H9 (cell line): ENCODE measurements at regions not wholly inside any gene's neighbourhood (a gene's known extent, or its start where the extent isn't known, plus 50 kb on each side); places are given as distances from the start of the nearest gene placed in this dataset.
"Not testable (repeated sequence)": the region's sequence is repeated elsewhere in the genome, so short reads cannot be mapped to it uniquely, and the experiment has no call there.

ENCODE experiments used
- DNase-seq: peaks from one replicate; pipeline ENCODE4 v3.0.0-alpha.2; 2017
- H2AFZ ChIP-seq: one replicate; pipeline ENCODE4 v1.6.1; 2013; ENCODE audit warnings: mild to moderate bottlenecking, low read length, control low read depth, moderate library complexity
- H2AK5ac ChIP-seq: 2 replicates; pipeline ENCODE4 v1.6.1; 2013; ENCODE audit warnings: low read length, control low read depth, mixed read lengths; ENCODE audit not compliant: insufficient read length
- H2BK120ac ChIP-seq: one replicate; pipeline ENCODE4 v1.6.1; 2013; ENCODE audit warnings: low read depth, mild to moderate bottlenecking, low read length, control low read depth, inconsistent platforms; ENCODE audit not compliant: poor library complexity, severe bottlenecking
- H2BK12ac ChIP-seq: 2 replicates; pipeline ENCODE4 v1.6.1; 2013; ENCODE audit warnings: low read length, control low read depth, mixed read lengths, low read depth; ENCODE audit not compliant: insufficient read length
- H2BK15ac ChIP-seq: 2 replicates; pipeline ENCODE4 v1.6.1; 2013; ENCODE audit warnings: low read depth, low read length, control low read depth
- H2BK20ac ChIP-seq: one replicate; pipeline ENCODE4 v1.6.1; 2013; ENCODE audit warnings: low read depth, mild to moderate bottlenecking, low read length, control low read depth, inconsistent platforms; ENCODE audit not compliant: poor library complexity, severe bottlenecking
- H2BK5ac ChIP-seq: 2 replicates; pipeline ENCODE4 v1.6.1; 2013; ENCODE audit warnings: low read length, control low read depth, mixed read lengths; ENCODE audit not compliant: insufficient read length
- H3K14ac ChIP-seq: 2 replicates; pipeline ENCODE4 v1.6.1; 2013; ENCODE audit warnings: low read length, control low read depth; ENCODE audit not compliant: insufficient read depth
- H3K18ac ChIP-seq: 2 replicates; pipeline ENCODE4 v1.6.1; 2013; ENCODE audit warnings: low read depth, mild to moderate bottlenecking, mixed read lengths, low read length, control low read depth; ENCODE audit not compliant: insufficient read length
- H3K23ac ChIP-seq: 2 replicates; pipeline ENCODE4 v1.6.1; 2013; ENCODE audit warnings: low read length, control low read depth, mixed read lengths, low read depth; ENCODE audit not compliant: insufficient read length
- H3K23me2 ChIP-seq: 2 replicates; pipeline ENCODE4 v1.6.1; 2013; ENCODE audit warnings: low read depth, mild to moderate bottlenecking, mixed read lengths, low read length, control low read depth; ENCODE audit not compliant: insufficient read length, poor library complexity, severe bottlenecking
- H3K27ac ChIP-seq: 2 replicates; pipeline ENCODE4 v1.5.1; 2013; ENCODE audit warnings: low read length, control low read depth, mixed read lengths, low read depth; ENCODE audit not compliant: insufficient read length
- H3K27me3 ChIP-seq: 2 replicates; pipeline ENCODE4 v1.6.1; 2013; ENCODE audit warnings: low read length, control low read depth, inconsistent platforms; ENCODE audit not compliant: insufficient read depth
- H3K4ac ChIP-seq: 2 replicates; pipeline ENCODE4 v1.6.1; 2013; ENCODE audit warnings: low read depth, mild to moderate bottlenecking, control low read depth, inconsistent platforms, low read length, moderate library complexity
- H3K4me1 ChIP-seq: 2 replicates; pipeline ENCODE4 v1.6.1; 2013; ENCODE audit warnings: low read length, control low read depth, inconsistent platforms; ENCODE audit not compliant: insufficient read depth
- H3K4me2 ChIP-seq: 2 replicates; pipeline ENCODE4 v1.6.1; 2013; ENCODE audit warnings: low read length, control low read depth, mixed read lengths; ENCODE audit not compliant: insufficient read length, insufficient read depth
- H3K56ac ChIP-seq: 2 replicates; pipeline ENCODE4 v1.6.1; 2013; ENCODE audit warnings: low read depth, mild to moderate bottlenecking, mixed read lengths, low read length, control low read depth; ENCODE audit not compliant: insufficient read length
- H3K79me1 ChIP-seq: 2 replicates; pipeline ENCODE4 v1.6.1; 2013; ENCODE audit warnings: low read depth, mild to moderate bottlenecking, moderate library complexity, low read length, control low read depth, inconsistent platforms; ENCODE audit not compliant: insufficient read depth, poor library complexity, severe bottlenecking
- H3K79me2 ChIP-seq: 2 replicates; pipeline ENCODE4 v1.6.1; 2013; ENCODE audit warnings: low read length, control low read depth, inconsistent platforms; ENCODE audit not compliant: insufficient read depth
- H3K9ac ChIP-seq: 2 replicates; pipeline ENCODE4 v1.6.1; 2013; ENCODE audit warnings: low read length, control low read depth, mixed read lengths; ENCODE audit not compliant: insufficient read length; ENCODE audit errors: extremely low read depth
- H3K9me3 ChIP-seq: one replicate; pipeline ENCODE4 v1.6.1; 2013; ENCODE audit warnings: low read depth, low read length, inconsistent platforms; ENCODE audit not compliant: control insufficient read depth
- H3T11ph ChIP-seq: one replicate; pipeline ENCODE4 v1.6.1; 2013; ENCODE audit warnings: mild to moderate bottlenecking, low read length, control low read depth, inconsistent platforms
- H4K20me1 ChIP-seq: one replicate; pipeline ENCODE4 v1.6.1; 2013; ENCODE audit not compliant: control insufficient read depth, insufficient read length, insufficient read depth
- H4K5ac ChIP-seq: 2 replicates; pipeline ENCODE4 v1.6.1; 2013; ENCODE audit warnings: low read depth, mild to moderate bottlenecking, mixed read lengths, low read length, control low read depth; ENCODE audit not compliant: insufficient read length
- H4K8ac ChIP-seq: replicated peaks from 2 replicates; pipeline ENCODE4 v1.6.1; 2013; ENCODE audit warnings: low read length, control low read depth, mixed read lengths, low read depth; ENCODE audit not compliant: insufficient read length
- H4K91ac ChIP-seq: 2 replicates; pipeline ENCODE4 v1.6.1; 2013; ENCODE audit warnings: low read depth, mild to moderate bottlenecking, moderate library complexity, mixed read lengths, low read length, control low read depth; ENCODE audit not compliant: insufficient read length
- H3K27ac Mint-ChIP-seq, 3 experiments: 2 replicates in 2 of 3; 3 replicates in 1 of 3; pipeline ENCODE4 v1.8.0; 2020 to 2021; ENCODE audit warnings: mixed read lengths in 3 of 3, mild to moderate bottlenecking in 1 of 3, moderate library complexity in 1 of 3
- H3K27me3 Mint-ChIP-seq: 2 replicates; pipeline ENCODE4 v1.8.0; 2021; ENCODE audit warnings: low read depth, mild to moderate bottlenecking, moderate library complexity, mixed read lengths
- H3K36me3 Mint-ChIP-seq, 3 experiments: 2 replicates in 2 of 3; 3 replicates in 1 of 3; pipeline ENCODE4 v1.8.0; 2020 to 2021; ENCODE audit warnings: low read depth in 3 of 3, mixed read lengths in 3 of 3; ENCODE audit not compliant: insufficient read depth in 1 of 3
- H3K4me1 Mint-ChIP-seq, 2 experiments: 2 replicates each; pipeline ENCODE4 v1.8.0; 2020; ENCODE audit warnings: mixed read lengths in 2 of 2
- H3K4me3 Mint-ChIP-seq, 2 experiments: 2 replicates in 1 of 2; 3 replicates in 1 of 2; pipeline ENCODE4 v1.8.0; 2020 to 2021; ENCODE audit warnings: mild to moderate bottlenecking in 2 of 2, mixed read lengths in 2 of 2, moderate library complexity in 1 of 2
- H3K9me3 Mint-ChIP-seq, 2 experiments: 2 replicates in 1 of 2; 3 replicates in 1 of 2; pipeline ENCODE4 v1.8.0; 2020; ENCODE audit warnings: mild to moderate bottlenecking in 2 of 2, mixed read lengths in 2 of 2, moderate library complexity in 1 of 2
- CTCF ChIP-seq: fragments of 200-600 bp; sonication (generic); conservative IDR thresholded peaks from 3 replicates; pipeline ENCODE4 v1.8.0; 2021; ENCODE audit warnings: antibody characterized with exemption, mild to moderate bottlenecking
- WGBS: extraction: QIAGEN DNeasy Blood & Tissue Kit; methylation state at CpG from one replicate; pipeline ENCODE4 v1.1.7; 2013; ENCODE audit warnings: missing lambda C conversion rate, low lambda C conversion rate, mixed read lengths; ENCODE audit not compliant: insufficient read length; ENCODE audit errors: extremely low coverage; 5-methylcytosine and 5-hydroxymethylcytosine counted together

DNA sequence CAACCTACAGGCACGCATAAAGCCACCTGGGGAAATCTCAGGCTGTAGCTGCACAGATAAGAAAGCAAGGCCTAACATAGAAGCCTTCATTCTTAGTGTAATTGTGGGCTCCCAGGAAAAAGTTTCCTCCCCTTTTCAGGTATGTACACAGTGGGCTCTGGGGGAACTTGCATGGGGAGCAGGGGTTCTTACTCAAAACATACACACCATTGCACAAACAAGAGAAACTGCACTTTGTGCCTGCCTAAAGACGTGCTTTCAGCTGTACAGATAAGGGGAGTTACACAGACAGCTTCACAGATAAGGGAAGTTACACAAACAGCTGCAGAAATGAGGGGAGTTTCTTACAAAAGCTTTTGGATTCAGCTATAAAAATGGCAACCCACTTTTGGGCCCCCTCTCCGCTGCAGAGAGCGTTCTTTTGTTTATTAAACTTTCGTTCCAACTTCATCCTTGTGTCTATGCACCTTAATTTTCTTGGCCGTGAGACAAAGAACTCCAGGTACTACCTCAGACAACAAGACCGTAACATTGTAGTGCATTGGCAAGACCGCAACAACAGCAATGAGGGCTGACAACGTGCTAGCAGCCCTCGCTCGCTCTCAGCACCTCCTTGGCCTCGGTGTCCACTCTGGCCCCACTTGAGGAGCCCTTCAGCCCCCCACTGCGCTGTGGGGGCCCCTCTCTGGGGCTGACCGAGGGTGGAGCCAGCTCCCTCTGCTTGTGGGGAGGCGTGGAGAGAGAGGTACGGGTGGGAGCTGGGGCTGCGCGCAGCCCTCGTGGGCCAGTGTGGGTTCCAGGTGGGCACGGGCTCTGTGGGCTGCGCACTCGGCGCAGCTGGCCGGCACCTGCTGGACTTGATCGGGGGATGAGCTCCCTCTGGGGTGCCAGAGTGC lies 317.5 kb downstream of the RAPGEF2 start:
- WGBS: no CpG with 5 or more reads among the region's 25 CpGs
- Histone ChIP-seq H3K14ac (no peak overlapping the region), H3K4me1 (no peaks in the 10 kb centered on the region; the same call in 1 of the 2 replicates), H3K27ac (no peak overlapping the region), H3K27me3 (no peaks in the 10 kb centered on the region), H2BK20ac (no peak overlapping the region), H3K9me3 (peaks cover 13% of the 10 kb centered on the region), H2AK5ac (no peak overlapping the region), H4K20me1 (no peaks in the 10 kb centered on the region), H2BK12ac (no peak overlapping the region), H2BK120ac (no peak overlapping the region), H4K91ac (no peak overlapping the region), H3T11ph (no peak overlapping the region), H2BK15ac (no peak overlapping the region), H3K9ac (no peak overlapping the region), H3K23ac (no peak overlapping the region), H3K79me2 (no peaks in the 10 kb centered on the region), H4K8ac (no peak overlapping the region), H3K4me2 (no peak overlapping the region), H2AFZ (no peak overlapping the region), H2BK5ac (no peak overlapping the region), H3K4ac (no peak overlapping the region), H3K56ac (no peak overlapping the region), H4K5ac (no peak overlapping the region), H3K18ac (no peak overlapping the region), H3K79me1 (no peaks in the 10 kb centered on the region), H3K23me2 (no peaks in the 10 kb centered on the region)
- Mint-ChIP-seq H3K9me3 (peaks cover 19 to 25% of the 10 kb centered on the region in 2 experiments), H3K27me3 (no peaks in the 10 kb centered on the region; the same call in none of the 2 replicates), H3K4me3 (no peak overlapping the region), H3K27ac (no peak overlapping the region), H3K36me3 (peaks cover 2 to 23% (median 4%) of the 10 kb centered on the region in 3 experiments; a peak in 6 of 7 replicates), H3K4me1 (no peaks in the 10 kb centered on the region)
- no peak for TF ChIP-seq CTCF
- DNase-seq: no peak

GRCh38 chr4:159421058-159421419 lies 318.2 kb downstream of the RAPGEF2 start:
- not testable (repeated sequence) for H3K27ac ChIP-seq, H3K56ac ChIP-seq, H3K79me1 ChIP-seq, H4K20me1 ChIP-seq, H2BK12ac ChIP-seq, H3K27ac Mint-ChIP-seq, H3K4me2 ChIP-seq, H2BK120ac ChIP-seq, H4K8ac ChIP-seq, H2BK15ac ChIP-seq, H3K27me3 Mint-ChIP-seq, H2AFZ ChIP-seq, H3K27me3 ChIP-seq, H2AK5ac ChIP-seq, H4K91ac ChIP-seq, H3K4me1 Mint-ChIP-seq, H3T11ph ChIP-seq, H3K4me1 ChIP-seq, H2BK5ac ChIP-seq, H3K4ac ChIP-seq, H3K4me3 Mint-ChIP-seq, DNase-seq, H2BK20ac ChIP-seq, H3K14ac ChIP-seq, H3K79me2 ChIP-seq, H3K23ac ChIP-seq, H4K5ac ChIP-seq, H3K9ac ChIP-seq, H3K23me2 ChIP-seq, H3K18ac ChIP-seq
- H3K9me3 ChIP-seq: peaks cover 13% of the 10 kb centered on the region
- WGBS: no CpG with 5 or more reads among the region's 5 CpGs
- Mint-ChIP-seq H3K36me3 (peaks cover 2 to 23% (median 4%) of the 10 kb centered on the region in 3 experiments; a peak in 5 of 7 replicates), H3K9me3 (peaks cover 16 to 25% of the 10 kb centered on the region in 2 experiments)
